ENCODE measurements at regions not wholly inside any gene's neighbourhood (a gene's known extent, or its start where the extent isn't known, plus 50 kb on each side); places are given as distances from the start of the nearest gene placed in this dataset.

- TF ChIP-seq TAF1 (IDR thresholded peaks at IDR 0.05; ENCODE audit: borderline replicate concordance, low read depth, low read length) (no peak), POLR2A (IDR thresholded peaks at IDR 0.05; ENCODE audit: low read depth, low read length) (no peak)
These were observed 1162.5 kb upstream of the PRMT6 start for GRCh38 chr1:105894006-105894405.
